ENCODE measurements at regions not wholly inside any gene's neighbourhood (a gene's known extent, or its start where the extent isn't known, plus 50 kb on each side); places are given as distances from the start of the nearest gene placed in this dataset.
A peak's percentile ranks its signal among the peaks of the same experiment; 100 is the strongest.

- TF ChIP-seq RCOR1 (IDR thresholded peaks at IDR 0.05; ENCODE audit: low read length): no peak
- TF ChIP-seq YY1 (IDR thresholded peaks at IDR 0.05; ENCODE audit: low read depth): no peak
- TF ChIP-seq CTCF (IDR thresholded peaks at IDR 0.05): peak; percentile 50
- TF ChIP-seq RFX5 (IDR thresholded peaks at IDR 0.05; ENCODE audit: low read length): no peak
- no peak for TF ChIP-seq TEAD4 (IDR thresholded peaks at IDR 0.05; ENCODE audit: borderline replicate concordance, insufficient read depth)
- no peak for TF ChIP-seq ZBTB33 (IDR thresholded peaks at IDR 0.05; ENCODE audit: borderline replicate concordance, low read depth)
- TF ChIP-seq SMC3 (IDR thresholded peaks at IDR 0.05; ENCODE audit: low read depth, low read length): peak; percentile 31; the same call in 1 of the 2 replicates
- no peak for TF ChIP-seq TAF1 (IDR thresholded peaks at IDR 0.05; ENCODE audit: borderline replicate concordance, low read depth, low read length)
Observed at GRCh38 chrX:15973299-15973698, 118.7 kb upstream of the AP1S2 start (continued).

- Histone ChIP-seq H3K9ac (no peak overlapping the region), H2AFZ (ENCODE audit: low read depth) (no peak overlapping the region), H3F3A (replicated peaks; ENCODE audit: insufficient read depth) (no peaks in the 10 kb centered on the region), H3K9me3 (no peaks in the 10 kb centered on the region; the same call in 1 of the 2 replicates), H3K4me3 (ENCODE audit: low read depth in 2 of 2, low read length in 1 of 2) (no peak overlapping the region), H3K27me3 (ENCODE audit: insufficient read depth) (no peaks in the 10 kb centered on the region; the same call in 1 of the 2 replicates), H3K36me3 (replicated peaks in 1 of 2; ENCODE audit: control insufficient read depth in 1 of 2, insufficient read depth in 2 of 2, low read length in 1 of 2) (no peaks in the 10 kb centered on the region), H4K20me1 (ENCODE audit: insufficient read depth) (no peaks in the 10 kb centered on the region), H3K9me2 (no peaks in the 10 kb centered on the region), H3K4me2 (no peak overlapping the region), H3K4me1 (ENCODE audit: control insufficient read depth in 1 of 2, insufficient read depth in 2 of 2, low read depth in 1 of 2, low read length in 1 of 2) (no peaks in the 10 kb centered on the region; a peak in 1 of 4 replicates), H3K27ac (ENCODE audit: low read depth in 2 of 2, low read length in 1 of 2) (no peak overlapping the region), H3K79me2 (ENCODE audit: insufficient read depth) (no peaks in the 10 kb centered on the region)
- CTCF ChIA-PET: no interaction called here
- DNase-seq: no peak
- POLR2A ChIA-PET: no interaction called here
- WGBS (ENCODE audit: low lambda C conversion rate): 64% methylated on average over 4 of the region's 4 CpGs
- TF ChIP-seq SMC3 (IDR thresholded peaks at IDR 0.05; ENCODE audit: low read depth, low read length) (no peak), ZBTB33 (IDR thresholded peaks at IDR 0.05; ENCODE audit: borderline replicate concordance, low read depth) (no peak), TAF1 (IDR thresholded peaks at IDR 0.05; ENCODE audit: borderline replicate concordance, low read depth, low read length) (no peak), TEAD4 (IDR thresholded peaks at IDR 0.05; ENCODE audit: borderline replicate concordance, insufficient read depth) (no peak), MXI1 (IDR thresholded peaks at IDR 0.05; ENCODE audit: low read depth, low read length) (no peak), POLR2AphosphoS5 (IDR thresholded peaks at IDR 0.05; ENCODE audit: low read depth, low read length) (no peak), EZH2phosphoT487 (IDR thresholded peaks at IDR 0.05; ENCODE audit: borderline replicate concordance, low read depth) (no peak), FOXJ3 (CRISPR knock-in tag; IDR thresholded peaks at IDR 0.05) (no peak), RFX5 (IDR thresholded peaks at IDR 0.05; ENCODE audit: low read length) (no peak), EP300 (IDR thresholded peaks at IDR 0.05; ENCODE audit: borderline replicate concordance in 1 of 2, low read depth in 1 of 2, low read length in 1 of 2) (no peak)
- TF ChIP-seq, protein P1, sequence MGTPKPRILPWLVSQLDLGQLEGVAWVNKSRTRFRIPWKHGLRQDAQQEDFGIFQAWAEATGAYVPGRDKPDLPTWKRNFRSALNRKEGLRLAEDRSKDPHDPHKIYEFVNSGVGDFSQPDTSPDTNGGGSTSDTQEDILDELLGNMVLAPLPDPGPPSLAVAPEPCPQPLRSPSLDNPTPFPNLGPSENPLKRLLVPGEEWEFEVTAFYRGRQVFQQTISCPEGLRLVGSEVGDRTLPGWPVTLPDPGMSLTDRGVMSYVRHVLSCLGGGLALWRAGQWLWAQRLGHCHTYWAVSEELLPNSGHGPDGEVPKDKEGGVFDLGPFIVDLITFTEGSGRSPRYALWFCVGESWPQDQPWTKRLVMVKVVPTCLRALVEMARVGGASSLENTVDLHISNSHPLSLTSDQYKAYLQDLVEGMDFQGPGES (IDR thresholded peaks at IDR 0.05; ENCODE audit: low read depth, low read length): no peak
- TF ChIP-seq, protein P2, sequence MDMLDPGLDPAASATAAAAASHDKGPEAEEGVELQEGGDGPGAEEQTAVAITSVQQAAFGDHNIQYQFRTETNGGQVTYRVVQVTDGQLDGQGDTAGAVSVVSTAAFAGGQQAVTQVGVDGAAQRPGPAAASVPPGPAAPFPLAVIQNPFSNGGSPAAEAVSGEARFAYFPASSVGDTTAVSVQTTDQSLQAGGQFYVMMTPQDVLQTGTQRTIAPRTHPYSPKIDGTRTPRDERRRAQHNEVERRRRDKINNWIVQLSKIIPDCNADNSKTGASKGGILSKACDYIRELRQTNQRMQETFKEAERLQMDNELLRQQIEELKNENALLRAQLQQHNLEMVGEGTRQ (IDR thresholded peaks at IDR 0.05; ENCODE audit: borderline replicate concordance, low read depth, low read length): no peak
Observed at GRCh38 chrX:15971696-15972095, 117.1 kb upstream of the AP1S2 start.
